HG03469 (cell line): ENCODE measurements at regions not wholly inside any gene's neighbourhood (a gene's known extent, or its start where the extent isn't known, plus 50 kb on each side); places are given as distances from the start of the nearest gene placed in this dataset.
"Not testable (repeated sequence)": the region's sequence is repeated elsewhere in the genome, so short reads cannot be mapped to it uniquely, and the experiment has no call there.

Experiments
- ATAC-seq: cut with Tn5 transposase; IDR thresholded peaks from one replicate; pipeline ENCODE4 v1.9.1; 2021; ENCODE audit warnings: mild to moderate bottlenecking, moderate library complexity, moderate number of reproducible peaks; ENCODE audit not compliant: unreplicated experiment

GRCh38 chr7:17083392-17084165 is 201.8 kb upstream of the AGR3 start:
- no peak for ATAC-seq

DNA sequence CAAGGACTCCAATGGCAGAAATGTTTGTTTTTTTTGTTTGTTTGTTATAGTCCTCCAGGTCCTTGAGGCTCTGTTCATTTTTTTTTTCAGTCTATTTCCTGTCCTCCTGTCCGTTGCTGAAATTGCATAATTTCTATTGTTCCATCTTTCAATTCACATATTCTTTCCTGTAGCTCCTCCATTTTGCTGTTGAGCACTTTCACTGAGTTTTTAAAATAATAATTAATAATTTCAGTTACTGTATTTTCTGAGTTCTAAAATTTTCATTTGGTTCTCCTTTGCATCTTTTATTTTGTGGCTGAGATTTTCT is 202.3 kb upstream of the AGR3 start:
- no peak for ATAC-seq

- ATAC-seq, result no peak
Observed at GRCh38 chr7:17085186-17085585, 203.4 kb upstream of the AGR3 start.

- ATAC-seq, result no peak
Observed at GRCh38 chr7:17086403-17086802, 204.6 kb upstream of the AGR3 start.

DNA sequence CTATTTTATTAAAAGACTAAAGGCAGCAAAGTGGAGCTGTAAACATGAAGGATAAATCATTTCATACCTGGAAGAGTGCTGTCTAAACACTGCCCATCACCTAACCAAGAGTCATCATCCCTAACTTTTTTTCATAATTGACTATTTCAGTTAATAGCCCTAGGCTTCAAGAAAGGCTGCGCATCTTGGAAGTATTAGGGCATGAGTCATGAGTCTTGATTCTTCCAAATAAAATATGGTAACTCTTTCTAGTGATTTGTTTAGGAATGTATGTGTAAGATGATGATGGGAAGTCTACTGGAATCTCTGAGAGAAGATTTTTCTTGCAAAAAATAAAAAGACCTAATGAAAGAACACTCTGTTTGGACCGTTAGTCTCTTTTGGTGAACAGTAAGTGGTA is 207.7 kb upstream of the AHR start:
- no peak for ATAC-seq

DNA sequence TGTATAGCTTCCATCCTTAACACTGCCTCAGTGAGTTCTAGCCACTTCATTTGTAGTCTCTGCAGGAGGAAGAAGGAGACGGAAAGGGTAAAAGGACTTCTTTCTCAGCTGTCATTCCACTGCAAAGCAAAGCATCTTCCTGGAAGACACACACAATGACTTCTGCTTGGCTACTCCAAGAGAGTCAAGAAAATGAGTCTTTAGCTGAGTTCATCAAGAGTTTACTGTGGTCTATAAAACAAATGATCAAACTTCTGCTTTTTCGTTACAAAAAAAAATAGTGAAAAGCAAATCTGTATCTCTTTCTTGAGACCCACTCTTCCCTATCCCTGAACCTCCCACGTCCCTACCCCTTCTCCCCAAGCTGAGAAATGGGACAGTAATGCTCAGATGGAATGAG is 205.0 kb upstream of the AHR start:
- no peak for ATAC-seq

GRCh38 chr7:17094963-17095574 is 203.4 kb upstream of the AHR start:
- ATAC-seq, result no peak

- no peak for ATAC-seq
Observed at GRCh38 chr7:17095931-17096330, 202.5 kb upstream of the AHR start.

DNA sequence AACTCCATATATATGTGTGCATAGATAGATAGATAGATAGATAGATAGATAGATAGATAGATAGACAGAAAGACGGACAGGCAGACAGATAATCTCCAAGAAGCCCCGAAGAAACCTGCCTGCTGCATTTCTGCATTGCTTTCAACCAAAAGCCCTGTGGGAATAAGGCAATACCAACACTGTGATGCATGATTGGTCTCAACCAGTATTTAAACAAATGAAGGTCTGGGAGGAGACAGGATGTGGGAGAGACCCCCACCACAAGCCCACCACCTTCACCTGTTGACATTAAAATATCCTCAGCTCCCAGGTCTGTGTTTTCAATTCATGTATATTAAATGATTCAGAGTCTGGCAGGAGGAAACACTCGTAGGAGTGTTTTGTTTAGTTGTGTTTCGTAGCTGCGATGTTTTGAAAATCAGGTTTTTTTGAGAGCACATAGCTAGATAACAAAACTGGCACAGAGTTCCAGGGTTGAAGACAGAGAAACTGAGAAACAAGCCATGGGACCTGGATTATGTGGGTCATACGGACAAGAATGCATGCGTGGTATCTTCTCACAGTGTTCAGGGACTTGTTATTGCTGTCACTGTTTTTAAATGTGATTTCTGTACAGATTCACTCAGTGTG is 200.7 kb upstream of the AHR start:
- ATAC-seq, result no peak

- ATAC-seq, result no peak
Observed at GRCh38 chr7:17098515-17098914, 199.9 kb upstream of the AHR start.

GRCh38 chr7:17099083-17099973 is 199.1 kb upstream of the AHR start:
- no peak for ATAC-seq

DNA sequence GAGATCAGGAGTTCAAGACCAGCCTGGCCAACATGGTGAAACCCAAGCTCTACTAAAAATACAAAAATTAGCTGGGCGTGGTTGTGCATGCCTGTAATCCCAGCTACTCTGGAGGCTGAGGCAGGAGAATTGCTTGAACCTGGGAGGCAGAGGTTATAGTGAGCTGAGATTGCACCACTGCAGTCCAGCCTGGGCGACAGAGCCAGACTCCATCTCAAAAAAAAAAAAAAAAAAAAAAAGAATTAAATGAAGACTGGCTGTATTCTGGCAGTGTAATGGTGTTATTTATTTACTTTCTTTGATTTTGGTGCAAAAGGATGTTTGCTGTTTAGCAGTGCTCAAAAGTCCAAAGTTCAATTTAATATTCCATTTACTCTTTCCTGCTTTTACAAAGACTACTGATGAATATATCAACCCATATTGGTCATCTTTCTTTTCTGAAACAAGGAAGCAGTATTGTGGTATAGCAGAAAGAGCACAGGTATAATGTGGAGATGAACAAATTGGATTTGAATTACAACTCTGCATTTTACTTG is 198.4 kb upstream of the AHR start:
- ATAC-seq, result not testable (repeated sequence)

GRCh38 chr7:17101207-17101696 is 197.2 kb upstream of the AHR start:
- ATAC-seq, result no peak

DNA sequence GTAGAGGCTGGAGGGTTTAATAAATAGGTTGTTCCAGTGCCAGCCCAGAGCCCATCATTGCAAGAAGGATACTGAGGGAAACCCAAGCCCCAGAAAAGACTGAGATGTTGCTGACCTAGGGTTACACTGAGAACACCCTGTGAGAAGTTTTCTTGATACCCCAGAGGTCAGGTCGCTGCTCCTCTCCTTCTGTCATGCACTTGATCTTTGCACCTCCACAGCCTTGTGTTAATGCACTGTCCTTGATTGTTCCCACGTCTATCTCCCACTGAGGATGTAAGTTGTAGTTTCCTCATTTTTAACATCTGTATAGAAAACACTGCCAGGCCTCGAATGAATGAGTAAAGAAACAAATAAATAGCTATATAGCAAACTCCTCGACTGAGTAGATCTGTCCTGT is 195.3 kb upstream of the AHR start:
- ATAC-seq, result no peak

- ATAC-seq, result no peak
Observed at GRCh38 chr7:17103984-17104383, 194.5 kb upstream of the AHR start.

DNA sequence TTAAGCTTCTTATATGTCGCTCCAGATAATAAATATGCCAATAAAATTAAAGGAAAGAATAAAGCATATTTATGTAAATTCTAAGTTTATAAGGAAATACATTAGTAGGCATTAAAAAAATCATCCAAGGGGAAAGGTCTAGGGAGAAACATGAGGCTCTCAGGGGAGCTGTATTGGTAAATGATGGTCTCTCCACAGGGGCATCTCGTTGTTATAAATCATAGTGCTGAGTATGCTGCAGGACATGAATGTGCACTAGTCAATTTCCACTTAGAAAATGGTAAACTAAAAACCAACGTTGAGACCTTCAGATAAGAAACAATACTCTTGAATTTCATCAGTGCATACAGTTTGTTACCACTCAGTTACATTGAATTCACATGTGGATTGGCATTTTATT is 194.0 kb upstream of the AHR start:
- no peak for ATAC-seq

GRCh38 chr7:17105701-17106100 is 192.8 kb upstream of the AHR start:
- no peak for ATAC-seq

DNA sequence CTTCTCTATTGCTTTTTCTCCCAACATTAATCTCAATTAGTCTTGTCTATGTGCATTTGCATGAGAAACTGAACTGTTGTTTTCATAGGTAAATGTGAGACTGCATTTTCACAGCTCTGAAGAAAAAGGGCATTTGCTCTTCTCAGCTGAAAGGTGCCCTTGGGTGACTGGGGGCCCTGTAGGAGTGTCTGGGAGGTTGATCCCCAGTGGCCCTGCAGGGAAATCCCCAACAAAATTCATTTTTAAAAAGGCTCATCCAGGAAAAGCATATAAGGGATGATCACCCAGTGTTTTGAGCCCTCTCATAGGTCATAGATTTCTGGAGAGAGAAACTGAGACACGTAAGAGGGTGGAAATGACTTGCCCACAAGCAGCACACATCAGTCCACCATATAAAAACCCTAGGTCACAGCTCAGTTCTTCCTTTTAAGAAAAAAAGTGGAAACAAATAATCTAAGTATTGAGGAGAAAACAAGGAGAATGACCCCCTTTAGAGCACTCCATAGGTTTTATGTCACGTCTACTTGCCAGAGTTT is 190.3 kb upstream of the AHR start:
- ATAC-seq, result no peak

- ATAC-seq, result no peak
Observed at GRCh38 chr7:17109020-17109419, 189.4 kb upstream of the AHR start.

DNA sequence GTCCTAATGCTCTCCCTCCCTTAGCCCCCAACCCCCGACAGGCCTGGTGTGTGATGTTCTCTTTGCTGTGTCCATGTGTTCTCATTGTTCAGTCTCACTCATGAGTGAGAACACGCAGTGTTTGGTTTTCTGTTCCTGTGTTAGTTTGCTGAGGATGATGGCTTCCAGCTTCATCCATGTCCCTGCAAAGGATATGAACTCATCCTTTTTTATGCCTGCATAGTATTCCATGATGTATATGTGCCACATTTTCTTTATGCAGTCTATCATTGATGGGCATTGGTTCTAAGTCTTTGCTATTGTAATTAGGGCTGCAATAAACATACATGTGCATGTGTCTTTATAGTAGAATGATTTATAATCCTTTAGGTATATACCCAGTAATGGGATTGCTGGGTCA is 184.7 kb upstream of the AHR start:
- not testable (repeated sequence) for ATAC-seq

- no peak for ATAC-seq
Observed at GRCh38 chr7:17118412-17118811, 180.0 kb upstream of the AHR start.
